Neuronal stem cell (in vitro differentiated cells): ENCODE measurements at regions not wholly inside any gene's neighbourhood (a gene's known extent, or its start where the extent isn't known, plus 50 kb on each side); places are given as distances from the start of the nearest gene placed in this dataset.

Experiments used
- DNase-seq: peaks from one replicate; pipeline ENCODE4 v3.0.0-alpha.2; 2013; ENCODE audit warnings: low spot score
- H2AFZ ChIP-seq: one replicate; pipeline ENCODE4 v1.6.1; 2013; ENCODE audit warnings: mild to moderate bottlenecking, low read length, inconsistent platforms
- H2AK5ac ChIP-seq: 2 replicates; pipeline ENCODE4 v1.6.1; 2013; ENCODE audit warnings: low read depth, mild to moderate bottlenecking, inconsistent platforms, low read length, moderate library complexity, mixed read lengths
- H2BK120ac ChIP-seq: 2 replicates; pipeline ENCODE4 v1.6.1; 2013; ENCODE audit warnings: low read depth, mild to moderate bottlenecking, inconsistent platforms, low read length, moderate library complexity, mixed read lengths
- H2BK12ac ChIP-seq: one replicate; pipeline ENCODE4 v1.6.1; 2013; ENCODE audit warnings: low read length, inconsistent platforms
- H2BK15ac ChIP-seq: 2 replicates; pipeline ENCODE4 v1.6.1; 2013; ENCODE audit warnings: mild to moderate bottlenecking, low read length, inconsistent platforms, mixed read lengths
- H2BK5ac ChIP-seq: one replicate; pipeline ENCODE4 v1.6.1; 2013; ENCODE audit warnings: inconsistent platforms, mild to moderate bottlenecking, low read length, moderate library complexity
- H3K14ac ChIP-seq: one replicate; pipeline ENCODE4 v1.6.1; 2013; ENCODE audit warnings: low read length, inconsistent platforms
- H3K18ac ChIP-seq: 2 replicates; pipeline ENCODE4 v1.6.1; 2013; ENCODE audit warnings: low read length, inconsistent platforms
- H3K23ac ChIP-seq: 2 replicates; pipeline ENCODE4 v1.6.1; 2013; ENCODE audit warnings: low read depth, mild to moderate bottlenecking, mixed read lengths, low read length, inconsistent platforms; ENCODE audit not compliant: poor library complexity
- H3K27ac ChIP-seq: replicated peaks from 3 replicates; pipeline ENCODE4 v1.5.1; 2013; ENCODE audit warnings: low read length, inconsistent platforms
- H3K27me3 ChIP-seq, 3 experiments: 2 replicates each; pipeline ENCODE4 v1.6.1; 2013; ENCODE audit warnings: low read length in 3 of 3, mild to moderate bottlenecking in 2 of 3, inconsistent platforms in 1 of 3, low read depth in 1 of 3, mixed read lengths in 1 of 3, moderate library complexity in 1 of 3; ENCODE audit not compliant: control insufficient read depth in 3 of 3, insufficient read depth in 3 of 3
- H3K36me3 ChIP-seq, 2 donors: replicated peaks in 1 of 2; 2 replicates each; pipeline ENCODE4 v1.6.1; 2013; ENCODE audit warnings: low read length in 2 of 2; ENCODE audit not compliant: control insufficient read depth in 2 of 2, insufficient read depth in 2 of 2
- H3K4ac ChIP-seq: 2 replicates; pipeline ENCODE4 v1.6.1; 2013; ENCODE audit warnings: inconsistent platforms, mild to moderate bottlenecking, low read length, moderate library complexity
- H3K4me1 ChIP-seq, 2 donors: 1 replicate in 1 of 2; 2 replicates in 1 of 2; pipeline ENCODE4 v1.6.1; 2013; ENCODE audit warnings: low read length in 2 of 2, low read depth in 1 of 2; ENCODE audit not compliant: control insufficient read depth in 2 of 2, insufficient read depth in 1 of 2
- H3K4me2 ChIP-seq: one replicate; pipeline ENCODE4 v1.6.1; 2013; ENCODE audit warnings: mild to moderate bottlenecking, low read length, inconsistent platforms; ENCODE audit not compliant: insufficient read depth, poor library complexity, severe bottlenecking
- H3K4me3 ChIP-seq, 2 donors: 2 replicates each; pipeline ENCODE4 v1.5.1; 2013; ENCODE audit warnings: low read length in 2 of 2, mild to moderate bottlenecking in 2 of 2, inconsistent platforms in 1 of 2, moderate library complexity in 1 of 2
- H3K79me1 ChIP-seq: one replicate; pipeline ENCODE4 v1.6.1; 2013; ENCODE audit warnings: low read depth, mild to moderate bottlenecking, inconsistent platforms, low read length, moderate library complexity
- H3K9ac ChIP-seq: one replicate; pipeline ENCODE4 v1.6.1; 2013; ENCODE audit warnings: mild to moderate bottlenecking, low read depth, low read length, inconsistent platforms; ENCODE audit not compliant: poor library complexity
- H3K9me3 ChIP-seq, 2 donors: replicated peaks in 1 of 2; 2 replicates each; pipeline versions ENCODE3 to v1.6.1; 2013; ENCODE audit warnings: low read length in 2 of 2, mild to moderate bottlenecking in 2 of 2, inconsistent platforms in 1 of 2, low read depth in 1 of 2, mixed read lengths in 1 of 2, moderate library complexity in 1 of 2; ENCODE audit not compliant: control insufficient read depth in 2 of 2, insufficient read depth in 1 of 2
- H4K8ac ChIP-seq: one replicate; pipeline ENCODE4 v1.6.1; 2013; ENCODE audit warnings: low read depth, mild to moderate bottlenecking, inconsistent platforms, low read length, moderate library complexity
- H4K91ac ChIP-seq: one replicate; pipeline ENCODE4 v1.6.1; 2013; ENCODE audit warnings: low read length, low read depth, mild to moderate bottlenecking, inconsistent platforms; ENCODE audit not compliant: poor library complexity
- WGBS, 2 donors: extraction: QIAGEN DNeasy Blood & Tissue Kit; methylation state at CpG; one replicate each; pipeline ENCODE4 v1.1.7; 2013; ENCODE audit warnings: missing lambda C conversion rate in 2 of 2, mixed read lengths in 1 of 2; ENCODE audit not compliant: insufficient read length in 2 of 2, insufficient replicate concordance in 1 of 2; ENCODE audit errors: extremely low coverage in 2 of 2; 5-methylcytosine and 5-hydroxymethylcytosine counted together

- H2BK5ac ChIP-seq, result no peak overlapping the region
- no peak overlapping the region for H2AFZ ChIP-seq
- no peak overlapping the region for H4K8ac ChIP-seq
- no peak overlapping the region for H3K18ac ChIP-seq
- no peak for DNase-seq
- no peak overlapping the region for H3K27ac ChIP-seq
- H3K79me1 ChIP-seq, result no peaks in the 10 kb centered on the region
- H4K91ac ChIP-seq, result no peak overlapping the region
- peaks cover 0 to 20% of the 10 kb centered on the region in 2 donors for H3K4me1 ChIP-seq
- no peak overlapping the region for H3K4me2 ChIP-seq
- no peak overlapping the region for H3K23ac ChIP-seq
- no peak overlapping the region for H2AK5ac ChIP-seq
- no peak overlapping the region for H2BK120ac ChIP-seq
- no peaks in the 10 kb centered on the region for H3K36me3 ChIP-seq
- no peak overlapping the region for H3K4me3 ChIP-seq
- H3K4ac ChIP-seq, result no peak overlapping the region
- no peaks in the 10 kb centered on the region for H3K27me3 ChIP-seq
- no peak overlapping the region for H2BK15ac ChIP-seq
- no peak overlapping the region for H3K14ac ChIP-seq
- no CpG with 5 or more reads among the region's 6 CpGs for WGBS, 2 donors
- H3K9ac ChIP-seq, result no peak overlapping the region
- no peak overlapping the region for H2BK12ac ChIP-seq
- H3K9me3 ChIP-seq, result no peaks in the 10 kb centered on the region
Observed at GRCh38 chr5:174528821-174529544, 195.4 kb upstream of the MSX2 start.

- H3K18ac ChIP-seq, result no peak overlapping the region
- H3K27me3 ChIP-seq, result no peaks in the 10 kb centered on the region
- H3K36me3 ChIP-seq, result no peaks in the 10 kb centered on the region
- no peak overlapping the region for H3K9ac ChIP-seq
- no peak overlapping the region for H3K27ac ChIP-seq
- H2BK15ac ChIP-seq, result no peak overlapping the region
- H3K14ac ChIP-seq, result no peak overlapping the region
- H2BK5ac ChIP-seq, result no peak overlapping the region
- 100% methylated on average over 1 of the region's 9 CpGs; no CpG with 5 or more reads in 1 of the 2 donors for WGBS, 2 donors
- no peak overlapping the region for H3K23ac ChIP-seq
- no peak overlapping the region for H2AK5ac ChIP-seq
- DNase-seq, result no peak
- no peak overlapping the region for H3K4me2 ChIP-seq
- H2BK12ac ChIP-seq, result no peak overlapping the region
- no peak overlapping the region for H2BK120ac ChIP-seq
- no peaks in the 10 kb centered on the region for H3K9me3 ChIP-seq
- no peak overlapping the region for H4K91ac ChIP-seq
- H4K8ac ChIP-seq, result no peak overlapping the region
- no peak overlapping the region for H3K4me3 ChIP-seq
- no peak overlapping the region for H2AFZ ChIP-seq
- H3K4me1 ChIP-seq, result peaks cover 0 to 22% of the 10 kb centered on the region in 2 donors
- no peak overlapping the region for H3K4ac ChIP-seq
- no peaks in the 10 kb centered on the region for H3K79me1 ChIP-seq
Observed at GRCh38 chr5:174529925-174530681, 194.3 kb upstream of the MSX2 start.

DNA sequence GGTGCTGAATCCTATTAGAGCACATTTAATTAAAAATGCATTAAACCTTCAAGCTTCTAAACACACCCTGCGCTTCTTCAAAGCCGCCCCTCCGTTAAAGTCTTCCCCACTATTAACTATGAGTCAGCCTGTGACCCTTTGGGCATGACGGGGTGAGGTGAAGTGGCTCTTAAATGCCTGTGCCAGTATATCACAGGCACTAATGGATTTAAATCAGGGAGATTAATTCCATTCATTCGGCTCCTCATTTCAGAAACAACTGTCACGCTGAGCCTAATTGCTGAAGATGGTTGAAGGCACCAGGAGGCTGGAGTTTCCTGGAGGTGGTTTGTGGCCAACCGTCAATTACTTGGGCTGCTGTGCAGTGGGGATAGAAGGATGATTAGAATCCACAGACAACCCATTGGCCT is 192.6 kb upstream of the MSX2 start:
- Histone ChIP-seq H3K27me3 (no peaks in the 10 kb centered on the region), H3K4ac (no peak overlapping the region), H3K9ac (no peak overlapping the region), H3K23ac (no peak overlapping the region), H2BK5ac (no peak overlapping the region), H3K36me3 (no peaks in the 10 kb centered on the region), H4K8ac (no peak overlapping the region), H2BK15ac (no peak overlapping the region), H2AFZ (no peak overlapping the region), H2BK12ac (no peak overlapping the region), H3K79me1 (no peaks in the 10 kb centered on the region), H3K18ac (peak overlapping the region; percentile 60), H3K4me3 (no peak overlapping the region), H3K27ac (no peak overlapping the region), H3K9me3 (no peaks in the 10 kb centered on the region), H2BK120ac (no peak overlapping the region), H4K91ac (no peak overlapping the region), H3K4me1 (peaks cover 0 to 26% of the 10 kb centered on the region in 2 donors), H3K14ac (no peak overlapping the region), H2AK5ac (no peak overlapping the region), H3K4me2 (no peak overlapping the region)
- WGBS, 2 donors, result no CpG with 5 or more reads among the region's 7 CpGs
- DNase-seq, result no peak
